GM21529 (cell line): ENCODE measurements at regions not wholly inside any gene's neighbourhood (a gene's known extent, or its start where the extent isn't known, plus 50 kb on each side); places are given as distances from the start of the nearest gene placed in this dataset.
"Not testable (repeated sequence)": the region's sequence is repeated elsewhere in the genome, so short reads cannot be mapped to it uniquely, and the experiment has no call there.

Experiments
- ATAC-seq: cut with Tn5 transposase; IDR thresholded peaks from one replicate; pipeline ENCODE4 v1.9.1; 2021; ENCODE audit not compliant: unreplicated experiment

DNA sequence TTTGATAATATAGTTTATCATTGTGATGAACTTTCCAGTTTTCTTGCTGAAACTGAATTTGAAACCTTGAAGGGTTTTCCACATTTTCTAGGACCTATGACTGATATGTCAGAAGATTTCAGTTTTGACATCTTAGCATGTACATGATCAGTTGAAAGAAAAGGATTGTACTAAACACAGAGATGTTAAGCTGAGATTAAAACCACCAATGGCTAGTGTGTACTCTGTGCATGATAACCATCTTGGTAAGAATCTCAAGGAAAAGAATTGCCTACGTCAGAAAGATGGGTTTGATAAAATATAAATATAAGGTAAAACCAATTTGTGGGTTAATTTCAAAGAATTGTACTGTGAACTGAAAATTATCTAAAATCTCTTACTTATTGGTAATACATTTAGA lies 776.4 kb downstream of the GATA3 start:
- ATAC-seq: no peak

DNA sequence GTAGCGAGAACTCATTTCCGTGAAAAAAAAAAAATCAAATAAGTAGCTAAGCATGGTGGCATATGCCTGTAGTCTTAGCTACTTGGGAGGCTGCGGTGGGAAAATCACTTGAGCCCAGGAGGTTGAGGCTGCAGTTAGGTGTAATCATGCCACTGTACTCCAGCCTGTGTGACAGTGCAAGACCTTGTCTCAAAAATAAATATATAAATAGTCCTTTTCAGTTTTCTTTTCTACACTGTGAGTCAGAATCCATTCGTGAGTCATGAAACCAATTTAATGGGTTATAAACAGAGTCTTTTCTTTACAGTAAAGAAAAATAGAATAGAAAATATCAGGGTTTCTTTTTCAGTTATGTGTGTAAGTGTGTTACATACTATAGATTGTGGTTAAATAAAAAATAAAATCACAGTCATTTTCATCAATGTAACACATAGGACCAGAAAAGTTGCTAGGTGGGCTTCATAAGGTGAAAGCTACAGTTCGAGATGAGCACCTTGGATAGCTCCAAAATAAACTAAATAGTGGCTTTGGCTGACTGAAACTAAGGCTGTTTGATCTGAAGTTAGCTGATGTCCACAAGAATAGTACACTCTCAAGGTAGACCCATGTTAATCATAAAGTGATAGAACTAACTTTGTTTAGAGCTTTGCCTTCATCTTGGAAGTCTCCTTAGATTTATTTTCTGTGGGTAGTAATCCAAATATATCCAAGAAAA lies 781.1 kb downstream of the GATA3 start:
- ATAC-seq: no peak

DNA sequence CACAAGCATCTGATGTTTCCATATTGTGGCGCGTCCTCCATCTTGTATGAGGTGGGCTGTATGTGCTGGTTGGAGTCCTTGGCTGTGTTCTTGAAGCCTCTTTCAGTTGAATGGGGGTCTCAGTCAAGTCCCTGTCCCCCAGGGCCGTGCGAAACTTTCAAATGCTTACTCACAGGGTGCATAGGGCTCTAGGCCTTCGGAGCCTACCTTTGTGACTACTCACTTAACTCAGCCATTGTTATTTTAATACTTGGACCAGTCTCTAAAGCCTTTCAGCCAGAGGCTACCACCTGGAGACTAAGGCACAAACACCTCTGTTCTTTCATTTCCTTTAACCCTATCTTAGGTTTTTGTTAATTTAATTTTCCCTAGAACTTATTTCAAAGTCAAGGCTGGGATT lies 785.9 kb downstream of the GATA3 start:
- ATAC-seq: no peak

DNA sequence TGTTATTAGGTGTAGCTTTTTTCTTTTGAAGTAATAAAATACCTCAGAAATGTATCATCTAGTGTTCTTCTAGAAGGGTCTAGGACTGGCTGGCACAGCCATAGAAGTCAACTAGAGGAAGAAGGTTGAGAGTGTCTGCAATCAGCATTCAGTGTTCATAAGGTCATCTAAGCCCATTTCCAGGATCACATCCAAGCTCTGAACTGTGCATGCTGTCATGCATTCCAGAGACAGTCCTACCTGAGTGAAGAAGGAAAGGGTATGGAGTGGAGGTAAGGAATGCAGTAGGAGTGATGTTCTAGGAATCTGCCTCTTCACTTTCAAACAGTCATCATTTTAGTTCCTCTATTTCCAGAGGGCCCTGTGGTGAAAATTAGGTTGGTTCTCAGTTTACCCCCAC lies 789.7 kb downstream of the GATA3 start:
- ATAC-seq: no peak

DNA sequence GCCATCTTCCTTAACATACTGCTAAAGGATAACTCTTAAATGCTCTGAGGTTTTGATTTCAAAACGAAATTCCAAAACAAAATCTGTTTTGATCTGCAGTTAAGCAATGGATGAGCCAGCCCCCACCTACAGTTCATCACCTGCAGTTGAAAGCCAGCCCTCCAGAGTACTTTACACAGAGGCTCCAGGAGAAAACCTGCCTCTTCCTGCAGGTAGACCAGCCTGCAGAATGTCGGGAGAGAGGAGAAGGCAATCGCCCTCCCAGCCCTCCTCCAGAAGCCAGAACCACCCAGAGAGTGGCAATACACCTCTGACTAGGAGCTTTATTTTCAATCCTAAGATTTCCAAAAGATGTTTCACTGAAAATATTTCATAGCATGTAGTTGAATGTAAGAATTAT lies 798.1 kb downstream of the GATA3 start:
- ATAC-seq: no peak

DNA sequence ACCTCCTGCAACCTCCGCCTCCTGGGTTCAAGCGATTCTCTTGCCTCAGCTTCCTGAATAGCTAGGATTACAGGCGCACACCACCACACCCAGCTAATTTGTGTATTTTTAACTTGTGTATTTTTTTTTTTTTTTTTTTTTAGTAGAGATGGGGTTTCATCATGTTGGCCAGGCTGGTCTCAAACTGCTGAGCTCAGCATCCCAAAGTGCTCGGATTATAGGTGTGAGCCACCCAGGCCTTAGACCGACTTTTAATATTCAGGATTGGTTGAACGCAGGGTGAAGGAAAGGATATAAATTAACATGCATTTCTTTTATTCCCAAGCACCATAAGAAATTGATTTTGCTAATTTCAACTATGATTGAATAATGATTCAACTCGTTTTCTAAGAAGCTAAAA lies 798.6 kb downstream of the GATA3 start:
- ATAC-seq: no peak

DNA sequence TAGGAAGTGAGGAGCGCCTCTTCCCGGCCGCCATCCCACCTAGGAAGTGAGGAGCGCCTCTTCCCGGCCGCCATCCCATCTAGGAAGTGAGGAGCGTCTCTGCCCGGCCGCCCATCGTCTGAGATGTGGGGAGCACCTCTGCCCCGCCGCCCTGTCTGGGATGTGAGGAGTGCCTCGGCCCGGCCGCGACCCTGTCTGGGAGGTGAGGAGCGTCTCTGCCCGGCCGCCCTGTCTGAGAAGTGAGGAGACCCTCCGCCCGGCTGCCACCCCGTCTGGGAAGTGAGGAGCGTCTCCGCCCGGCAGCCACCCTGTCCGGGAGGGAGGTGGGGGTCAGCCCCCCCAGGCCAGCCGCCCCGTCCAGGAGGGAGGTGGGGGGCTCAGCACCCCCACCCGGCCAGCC lies 814.4 kb downstream of the GATA3 start:
- ATAC-seq: not testable (repeated sequence)

DNA sequence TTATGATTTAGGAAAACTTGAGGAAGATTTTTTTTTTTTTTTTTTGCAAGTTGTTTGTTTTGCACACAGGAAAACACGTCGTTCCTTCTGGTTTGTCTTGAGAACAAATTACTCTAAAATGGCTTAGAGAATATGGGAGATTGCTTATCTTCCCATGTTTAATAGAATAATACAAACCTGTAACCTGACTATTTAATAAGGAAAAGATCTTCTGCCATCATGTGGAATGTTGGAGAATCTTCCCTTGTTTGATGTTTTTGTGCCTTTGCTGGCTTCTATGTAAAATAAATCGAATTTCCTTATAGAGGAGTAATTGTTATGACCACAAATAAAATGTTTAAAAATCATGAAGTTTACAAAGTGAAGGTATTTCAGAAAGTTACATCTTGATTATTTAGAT lies 818.8 kb downstream of the GATA3 start:
- ATAC-seq: no peak

DNA sequence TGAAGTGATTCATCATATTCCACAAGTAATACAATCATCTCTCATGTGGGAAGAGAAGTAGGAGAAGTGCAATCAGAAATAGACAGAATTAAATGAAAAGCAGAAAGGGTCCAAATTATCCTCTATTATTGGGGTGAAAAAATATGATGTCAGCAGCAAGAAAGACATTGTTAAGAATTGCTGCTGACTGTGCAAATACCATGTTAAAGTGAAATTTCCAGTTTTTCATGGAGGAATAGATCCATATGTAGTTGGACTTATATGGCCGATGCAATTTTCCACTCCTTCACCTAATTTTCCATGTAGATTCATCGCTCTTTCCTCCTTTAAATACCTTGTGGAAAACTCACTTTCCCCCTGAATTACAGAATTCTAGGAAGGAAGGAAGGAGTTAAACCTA lies 819.8 kb downstream of the GATA3 start:
- no peak for ATAC-seq

DNA sequence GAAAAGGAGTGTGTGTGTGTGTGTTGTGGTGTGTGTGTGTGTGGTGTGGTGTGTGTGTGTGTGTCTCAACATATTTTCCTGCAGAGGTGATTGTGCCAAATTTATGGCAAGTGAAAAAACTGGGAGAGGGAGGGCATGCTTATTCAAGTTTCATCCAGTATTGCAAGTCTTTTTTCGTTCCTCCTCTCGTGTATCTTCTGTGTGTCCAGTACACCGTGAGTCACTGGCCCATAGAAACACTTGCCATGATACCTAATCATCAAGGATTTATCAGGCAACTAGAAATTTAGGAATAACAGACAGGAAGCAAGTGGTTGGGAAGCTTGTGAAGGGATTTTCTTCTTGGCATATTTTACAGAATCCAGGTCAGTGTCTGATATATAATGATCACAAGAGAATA lies 820.5 kb downstream of the GATA3 start:
- no peak for ATAC-seq

DNA sequence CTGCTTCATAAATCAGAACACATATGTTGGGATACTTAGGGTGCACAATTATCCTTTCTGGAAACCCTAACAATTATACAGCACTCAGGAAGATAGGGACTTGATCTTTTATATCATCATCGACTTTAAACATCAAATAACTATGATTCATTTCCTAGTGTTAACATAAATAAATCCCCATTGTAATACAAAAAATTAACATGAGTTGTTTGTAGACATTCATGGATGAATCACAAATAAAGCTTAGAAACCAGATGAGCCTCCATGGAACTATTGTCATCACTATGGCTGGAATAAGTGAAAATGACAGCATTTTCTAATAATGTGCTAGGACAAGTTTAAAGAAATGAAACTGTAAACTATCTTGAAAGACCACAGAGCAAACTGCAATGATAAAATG lies 821.7 kb downstream of the GATA3 start:
- ATAC-seq: no peak

DNA sequence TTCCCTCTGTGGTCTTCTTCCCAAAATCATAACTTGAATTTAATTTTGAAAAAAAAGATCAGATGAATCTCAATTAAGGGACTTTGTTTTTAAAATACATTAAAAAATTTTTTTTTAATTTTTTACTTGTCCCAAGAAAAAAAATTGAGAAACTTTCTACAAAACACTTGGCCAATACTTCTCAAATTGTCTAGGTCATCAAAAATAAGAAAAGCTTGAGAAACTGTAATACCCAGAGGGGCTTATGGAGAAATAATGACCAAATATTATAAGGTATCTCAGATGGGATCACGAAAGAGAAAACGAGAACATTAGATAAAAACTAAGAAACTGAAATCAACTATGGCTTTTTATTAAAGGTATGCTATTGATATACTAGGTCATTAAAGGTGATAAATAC lies 835.0 kb downstream of the GATA3 start:
- no peak for ATAC-seq

DNA sequence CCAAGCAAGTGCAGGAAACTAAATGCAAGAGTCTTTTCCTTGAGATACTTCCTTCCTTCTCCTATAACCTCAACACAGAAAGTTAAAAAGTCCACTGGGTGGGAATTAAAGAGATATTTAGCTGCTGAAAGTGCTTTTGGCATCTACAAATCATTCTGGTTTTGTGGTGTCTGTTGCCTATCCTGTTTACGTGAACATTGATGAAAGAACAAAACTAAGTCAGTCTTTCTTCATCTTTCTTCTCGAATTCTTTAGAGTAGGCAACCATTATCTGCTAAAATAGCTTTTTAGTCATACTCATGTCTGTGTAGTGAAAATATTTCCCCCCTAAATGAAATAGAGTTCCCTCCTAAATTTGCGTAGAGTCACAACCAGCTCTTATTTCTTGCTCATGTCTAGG lies 838.6 kb downstream of the GATA3 start:
- no peak for ATAC-seq

DNA sequence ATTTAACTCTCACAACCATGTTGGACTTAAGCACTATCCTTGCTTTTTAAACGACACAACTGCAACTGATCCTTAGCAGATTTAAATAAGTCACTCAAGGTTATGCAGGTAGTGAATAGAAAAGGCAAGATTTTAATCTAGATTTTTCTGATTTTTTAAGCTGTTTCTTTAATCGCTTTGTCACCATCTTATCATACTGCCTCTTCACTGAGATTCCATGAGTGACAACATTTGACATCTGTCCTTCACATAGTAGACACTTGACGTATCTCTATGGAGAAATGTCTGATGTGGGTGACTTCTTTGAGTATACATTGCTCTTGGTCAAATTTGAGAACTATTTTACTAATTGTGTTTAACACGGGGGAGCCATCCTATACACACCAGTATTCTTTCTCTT lies 839.7 kb downstream of the GATA3 start:
- ATAC-seq: no peak

DNA sequence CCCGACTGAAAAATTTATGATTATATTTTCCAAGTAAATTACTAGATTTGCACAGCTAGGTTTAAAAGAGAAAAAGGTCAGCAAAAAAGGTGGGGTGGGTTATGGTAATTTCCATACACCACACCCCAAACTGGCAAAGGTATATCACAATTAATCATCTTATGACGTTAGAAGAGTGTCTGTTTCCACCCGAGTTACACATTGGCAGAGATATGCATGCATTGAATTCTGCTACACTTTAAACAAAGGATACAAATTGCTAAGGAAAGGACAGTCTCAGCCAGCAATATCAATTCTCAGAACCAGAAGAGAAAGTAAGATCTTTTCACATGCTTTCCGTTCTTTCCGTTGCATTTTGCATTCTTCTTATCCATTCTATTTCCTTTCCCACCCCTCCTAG lies 843.3 kb downstream of the GATA3 start:
- no peak for ATAC-seq

DNA sequence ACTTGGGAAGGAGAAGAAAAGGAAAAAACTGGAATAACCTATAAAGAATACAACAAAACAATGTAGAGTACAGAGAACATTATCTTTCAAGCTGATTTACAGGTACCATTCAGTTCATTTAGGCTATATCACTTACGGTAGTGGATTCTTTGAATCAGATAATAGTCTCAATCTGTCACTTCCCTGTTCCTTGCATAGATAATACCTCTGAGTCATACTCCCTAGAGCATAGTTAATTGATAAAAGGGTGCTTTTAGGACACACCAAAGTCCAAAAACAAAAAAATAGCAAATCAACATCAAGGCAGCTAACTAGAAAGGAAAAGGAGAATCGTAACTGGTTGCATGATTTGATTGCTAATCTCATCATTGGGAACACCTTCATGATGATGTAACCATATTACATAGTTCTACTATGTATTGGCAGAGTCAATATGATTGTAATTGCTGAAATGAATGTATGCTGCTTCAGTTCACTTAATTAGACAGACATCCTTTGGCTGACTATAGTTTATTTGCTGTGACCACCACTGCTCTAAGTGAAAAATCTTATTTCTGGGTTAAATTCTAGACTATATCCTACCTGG lies 844.4 kb downstream of the GATA3 start:
- ATAC-seq: no peak

DNA sequence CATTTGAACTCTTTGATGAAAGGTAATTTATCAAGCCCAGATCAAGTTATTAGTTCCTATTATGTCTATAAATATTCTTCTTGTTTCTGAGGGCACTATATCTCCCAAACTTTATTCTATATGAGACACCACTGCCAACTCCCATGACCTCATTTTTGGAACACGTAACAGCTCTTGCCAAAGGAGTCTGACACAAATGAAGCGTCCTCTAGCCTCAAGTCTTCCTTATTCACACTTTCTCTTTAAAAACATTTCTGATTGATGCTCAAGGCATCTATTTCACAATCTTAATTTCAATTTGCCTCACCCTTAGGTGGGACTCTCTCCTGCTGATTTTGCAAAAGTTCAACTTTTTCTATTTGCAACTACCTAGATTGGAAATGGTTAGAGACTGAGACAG lies 848.4 kb downstream of the GATA3 start:
- no peak for ATAC-seq

DNA sequence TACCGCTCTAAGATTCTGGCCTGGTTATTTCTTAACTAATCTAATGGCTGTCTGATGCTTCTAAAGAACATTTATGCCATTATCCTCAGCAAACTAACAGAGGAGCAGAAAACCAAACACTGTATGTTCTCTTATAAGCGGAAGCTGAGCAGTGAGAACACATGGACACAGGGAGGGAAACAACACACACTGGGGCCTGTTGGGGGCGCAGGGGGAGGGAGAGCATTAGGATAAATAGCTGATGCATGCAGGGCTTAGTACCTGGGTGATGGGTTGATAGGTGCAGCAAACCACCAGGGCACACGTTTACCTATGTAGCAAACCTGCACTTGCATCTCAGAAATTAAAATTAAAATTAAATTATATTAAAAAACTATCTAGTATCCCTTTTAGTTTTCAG lies 853.5 kb downstream of the GATA3 start:
- no peak for ATAC-seq

DNA sequence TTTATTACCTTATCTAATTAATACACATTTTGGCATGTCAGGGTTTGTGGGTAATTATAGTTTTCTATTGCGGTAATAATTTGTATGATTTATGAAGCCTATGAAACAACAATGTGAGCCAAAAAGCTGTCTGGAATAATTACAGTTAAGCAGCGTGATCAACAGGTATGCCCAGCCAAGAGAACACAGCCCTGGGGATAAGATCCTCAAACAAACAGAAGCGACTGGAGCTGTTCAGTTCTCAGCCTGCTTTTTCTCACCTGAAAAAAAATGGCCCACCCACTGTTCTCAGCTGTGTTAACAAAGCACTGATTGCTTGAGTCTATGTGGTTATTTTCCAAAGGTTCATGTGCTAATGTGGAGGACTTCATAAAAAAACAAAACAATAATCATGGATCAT lies 855.8 kb downstream of the GATA3 start:
- ATAC-seq: no peak

DNA sequence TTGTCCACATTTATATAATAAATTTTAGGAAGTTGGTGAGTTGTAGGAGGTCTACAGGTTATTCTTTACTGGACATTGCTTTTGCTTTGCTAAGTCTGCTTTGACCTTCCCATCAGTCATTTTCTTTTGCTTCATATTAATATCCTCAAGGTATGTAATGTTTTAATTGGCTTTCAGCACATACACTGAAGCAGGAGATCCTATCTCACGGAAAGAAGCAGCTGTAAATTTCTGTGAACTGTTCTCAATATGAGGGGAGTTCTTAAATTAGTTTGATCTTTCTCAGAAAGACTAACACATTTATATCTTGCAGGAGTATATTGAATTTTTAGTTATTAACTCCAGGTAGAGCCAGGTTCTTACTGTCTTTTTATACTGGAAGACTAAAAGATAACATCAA lies 856.5 kb downstream of the GATA3 start:
- ATAC-seq: no peak

DNA sequence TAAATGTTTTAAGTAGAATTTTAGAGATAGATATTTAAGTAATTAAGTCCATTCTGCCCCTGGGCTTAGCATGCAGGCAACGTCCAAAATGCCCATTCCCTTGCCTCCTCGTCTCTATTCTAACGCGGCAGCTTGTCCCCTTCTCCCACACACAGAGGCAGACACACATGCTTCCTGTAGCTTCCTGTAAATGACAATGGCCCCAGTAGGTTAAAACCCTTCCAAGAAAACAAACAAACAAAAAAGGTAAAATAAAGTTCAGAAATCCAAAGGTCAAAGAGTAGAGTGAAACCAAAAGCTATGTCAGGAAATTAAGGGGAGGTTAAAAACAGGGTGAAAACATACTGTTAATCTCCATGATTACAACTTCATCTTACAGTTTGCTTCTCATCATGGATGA lies 857.6 kb downstream of the GATA3 start:
- no peak for ATAC-seq

DNA sequence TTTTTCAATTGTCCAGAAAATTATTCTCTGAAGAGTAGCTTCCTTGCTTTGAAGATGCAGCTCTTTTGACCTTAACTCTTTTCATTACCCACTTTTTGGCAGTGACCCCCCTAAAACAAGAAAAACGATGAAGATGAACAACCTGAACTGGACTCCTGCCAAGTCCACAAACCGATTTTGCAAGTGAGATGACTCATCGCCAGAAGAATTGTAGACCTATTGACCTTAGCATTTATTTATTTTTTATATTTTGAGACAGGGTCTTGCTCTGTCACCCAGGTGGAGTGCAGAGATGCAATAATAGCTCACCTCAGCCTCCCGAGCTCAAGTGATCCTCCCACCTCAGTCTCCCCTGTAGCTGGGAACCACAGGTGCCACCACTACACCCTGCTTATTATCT lies 859.2 kb downstream of the GATA3 start:
- no peak for ATAC-seq

DNA sequence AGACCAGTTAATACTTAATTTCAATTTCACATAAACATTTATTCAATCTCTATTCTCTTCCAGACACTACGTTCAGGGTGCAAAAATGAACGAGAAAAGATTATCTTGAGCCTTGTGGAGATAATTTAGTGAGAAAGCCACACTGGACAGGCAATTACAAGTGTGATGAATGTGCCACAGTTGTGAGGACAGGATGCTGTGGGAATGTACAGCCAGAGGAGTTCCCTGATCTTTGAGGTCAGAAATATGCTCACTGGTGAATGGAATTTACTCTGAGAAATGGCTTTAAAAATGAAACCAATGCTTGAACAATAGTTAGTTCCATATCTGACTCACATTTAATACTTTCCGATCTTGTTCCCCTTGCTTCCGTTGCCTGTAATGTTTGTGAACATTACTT lies 864.8 kb downstream of the GATA3 start:
- ATAC-seq: no peak
